ENCODE measurements at regions not wholly inside any gene's neighbourhood (a gene's known extent, or its start where the extent isn't known, plus 50 kb on each side); places are given as distances from the start of the nearest gene placed in this dataset.

- H3K9me3 ChIP-seq = no peaks in the 10 kb centered on the region
- intact Hi-C loops (cut with DNase I) = no loop called here
- no peak overlapping the region for H3K27ac ChIP-seq
- H3K36me3 ChIP-seq = no peaks in the 10 kb centered on the region
- H3K4me3 ChIP-seq = no peak overlapping the region
- TF ChIP-seq POLR2AphosphoS5 (IDR thresholded peaks at IDR 0.05; ENCODE audit: insufficient read depth in 1 of 2, low read depth in 1 of 2) (no peak), POLR2A (IDR thresholded peaks at IDR 0.05) (no peak), CTCF (IDR thresholded peaks at IDR 0.05) (no peak)
- DNase-seq (ENCODE audit: extremely low spot score in 2 of 2) = no peak
- H3K4me1 ChIP-seq = no peaks in the 10 kb centered on the region
- no peaks in the 10 kb centered on the region for H3K27me3 ChIP-seq
Measured at GRCh38 chr10:53122281-53122680, 349.7 kb upstream of the MBL2 start.

GRCh38 chr10:53115660-53116059 is 343.1 kb upstream of the MBL2 start:
- Histone ChIP-seq H3K9me3 (no peaks in the 10 kb centered on the region), H3K36me3 (no peaks in the 10 kb centered on the region), H3K4me1 (no peaks in the 10 kb centered on the region), H3K4me3 (no peak overlapping the region), H3K27me3 (no peaks in the 10 kb centered on the region), H3K27ac (no peak overlapping the region)
- intact Hi-C loops (cut with DNase I) = no loop called here
- TF ChIP-seq CTCF (IDR thresholded peaks at IDR 0.05) (no peak), POLR2AphosphoS5 (IDR thresholded peaks at IDR 0.05; ENCODE audit: insufficient read depth in 1 of 2, low read depth in 1 of 2) (no peak), POLR2A (IDR thresholded peaks at IDR 0.05) (no peak)
- no peak for DNase-seq (ENCODE audit: extremely low spot score in 2 of 2)

- no peak for TF ChIP-seq POLR2AphosphoS5 (IDR thresholded peaks at IDR 0.05; ENCODE audit: insufficient read depth in 1 of 2, low read depth in 1 of 2)
- no peak for TF ChIP-seq POLR2A (IDR thresholded peaks at IDR 0.05)
- TF ChIP-seq CTCF (IDR thresholded peaks at IDR 0.05) = no peak
- no peak for DNase-seq (ENCODE audit: extremely low spot score in 2 of 2)
- no peak overlapping the region for H3K4me3 ChIP-seq
- intact Hi-C loops (cut with DNase I) = no loop called here
- H3K36me3 ChIP-seq = no peaks in the 10 kb centered on the region
- H3K9me3 ChIP-seq = no peaks in the 10 kb centered on the region
- no peak overlapping the region for H3K27ac ChIP-seq
- H3K27me3 ChIP-seq = no peaks in the 10 kb centered on the region
- H3K4me1 ChIP-seq = no peaks in the 10 kb centered on the region
Measured at GRCh38 chr10:53111529-53111928, 338.9 kb upstream of the MBL2 start.

GRCh38 chr10:53109320-53109719 is 336.7 kb upstream of the MBL2 start:
- no peaks in the 10 kb centered on the region for H3K27me3 ChIP-seq
- no peaks in the 10 kb centered on the region for H3K36me3 ChIP-seq
- no peaks in the 10 kb centered on the region for H3K4me1 ChIP-seq
- no peak for DNase-seq (ENCODE audit: extremely low spot score in 2 of 2)
- no peak overlapping the region for H3K4me3 ChIP-seq
- intact Hi-C loops (cut with DNase I) = no loop called here
- no peak for TF ChIP-seq CTCF (IDR thresholded peaks at IDR 0.05)
- no peak for TF ChIP-seq POLR2AphosphoS5 (IDR thresholded peaks at IDR 0.05; ENCODE audit: insufficient read depth in 1 of 2, low read depth in 1 of 2)
- TF ChIP-seq POLR2A (IDR thresholded peaks at IDR 0.05) = no peak
- no peak overlapping the region for H3K27ac ChIP-seq
- H3K9me3 ChIP-seq = no peaks in the 10 kb centered on the region

- intact Hi-C loops (cut with DNase I) = no loop called here
- no peak overlapping the region for H3K4me3 ChIP-seq
- H3K4me1 ChIP-seq = no peaks in the 10 kb centered on the region
- DNase-seq (ENCODE audit: extremely low spot score in 2 of 2) = no peak
- H3K27me3 ChIP-seq = no peaks in the 10 kb centered on the region
- H3K36me3 ChIP-seq = no peaks in the 10 kb centered on the region
- no peak overlapping the region for H3K27ac ChIP-seq
- TF ChIP-seq CTCF (IDR thresholded peaks at IDR 0.05) (no peak), POLR2A (IDR thresholded peaks at IDR 0.05) (no peak), POLR2AphosphoS5 (IDR thresholded peaks at IDR 0.05; ENCODE audit: insufficient read depth in 1 of 2, low read depth in 1 of 2) (no peak)
- H3K9me3 ChIP-seq = no peaks in the 10 kb centered on the region
Measured at GRCh38 chr10:53108317-53108934, 335.8 kb upstream of the MBL2 start.
